ENCODE measurements at regions not wholly inside any gene's neighbourhood (a gene's known extent, or its start where the extent isn't known, plus 50 kb on each side); places are given as distances from the start of the nearest gene placed in this dataset.

GRCh38 chr5:60504342-60504741 is 195.6 kb downstream of the DEPDC1B start:
- TF ChIP-seq ZNF24 (tag by site-specific recombination; IDR thresholded peaks at IDR 0.05), result no peak
- TF ChIP-seq PATZ1 (tag by site-specific recombination; IDR thresholded peaks at IDR 0.05), result no peak
- no peak for TF ChIP-seq ZNF324 (tag by site-specific recombination; IDR thresholded peaks at IDR 0.05)
- TF ChIP-seq, protein P1, sequence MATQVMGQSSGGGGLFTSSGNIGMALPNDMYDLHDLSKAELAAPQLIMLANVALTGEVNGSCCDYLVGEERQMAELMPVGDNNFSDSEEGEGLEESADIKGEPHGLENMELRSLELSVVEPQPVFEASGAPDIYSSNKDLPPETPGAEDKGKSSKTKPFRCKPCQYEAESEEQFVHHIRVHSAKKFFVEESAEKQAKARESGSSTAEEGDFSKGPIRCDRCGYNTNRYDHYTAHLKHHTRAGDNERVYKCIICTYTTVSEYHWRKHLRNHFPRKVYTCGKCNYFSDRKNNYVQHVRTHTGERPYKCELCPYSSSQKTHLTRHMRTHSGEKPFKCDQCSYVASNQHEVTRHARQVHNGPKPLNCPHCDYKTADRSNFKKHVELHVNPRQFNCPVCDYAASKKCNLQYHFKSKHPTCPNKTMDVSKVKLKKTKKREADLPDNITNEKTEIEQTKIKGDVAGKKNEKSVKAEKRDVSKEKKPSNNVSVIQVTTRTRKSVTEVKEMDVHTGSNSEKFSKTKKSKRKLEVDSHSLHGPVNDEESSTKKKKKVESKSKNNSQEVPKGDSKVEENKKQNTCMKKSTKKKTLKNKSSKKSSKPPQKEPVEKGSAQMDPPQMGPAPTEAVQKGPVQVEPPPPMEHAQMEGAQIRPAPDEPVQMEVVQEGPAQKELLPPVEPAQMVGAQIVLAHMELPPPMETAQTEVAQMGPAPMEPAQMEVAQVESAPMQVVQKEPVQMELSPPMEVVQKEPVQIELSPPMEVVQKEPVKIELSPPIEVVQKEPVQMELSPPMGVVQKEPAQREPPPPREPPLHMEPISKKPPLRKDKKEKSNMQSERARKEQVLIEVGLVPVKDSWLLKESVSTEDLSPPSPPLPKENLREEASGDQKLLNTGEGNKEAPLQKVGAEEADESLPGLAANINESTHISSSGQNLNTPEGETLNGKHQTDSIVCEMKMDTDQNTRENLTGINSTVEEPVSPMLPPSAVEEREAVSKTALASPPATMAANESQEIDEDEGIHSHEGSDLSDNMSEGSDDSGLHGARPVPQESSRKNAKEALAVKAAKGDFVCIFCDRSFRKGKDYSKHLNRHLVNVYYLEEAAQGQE (tag by site-specific recombination; IDR thresholded peaks at IDR 0.05), result no peak
- no peak for TF ChIP-seq SP2 (tag by site-specific recombination; IDR thresholded peaks at IDR 0.05)
- no peak for TF ChIP-seq PRDM10 (tag by site-specific recombination; IDR thresholded peaks at IDR 0.05)
- TF ChIP-seq ZNF19 (tag by site-specific recombination; IDR thresholded peaks at IDR 0.05; ENCODE audit: low read depth), result no peak
- TF ChIP-seq, protein P2, sequence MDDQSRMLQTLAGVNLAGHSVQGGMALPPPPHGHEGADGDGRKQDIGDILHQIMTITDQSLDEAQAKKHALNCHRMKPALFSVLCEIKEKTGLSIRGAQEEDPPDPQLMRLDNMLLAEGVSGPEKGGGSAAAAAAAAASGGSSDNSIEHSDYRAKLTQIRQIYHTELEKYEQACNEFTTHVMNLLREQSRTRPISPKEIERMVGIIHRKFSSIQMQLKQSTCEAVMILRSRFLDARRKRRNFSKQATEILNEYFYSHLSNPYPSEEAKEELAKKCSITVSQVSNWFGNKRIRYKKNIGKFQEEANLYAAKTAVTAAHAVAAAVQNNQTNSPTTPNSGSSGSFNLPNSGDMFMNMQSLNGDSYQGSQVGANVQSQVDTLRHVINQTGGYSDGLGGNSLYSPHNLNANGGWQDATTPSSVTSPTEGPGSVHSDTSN (CRISPR knock-in tag; IDR thresholded peaks at IDR 0.05), result no peak
- TF ChIP-seq ZFP3 (tag by site-specific recombination; IDR thresholded peaks at IDR 0.05; ENCODE audit: low read depth), result no peak
- TF ChIP-seq, protein P3, sequence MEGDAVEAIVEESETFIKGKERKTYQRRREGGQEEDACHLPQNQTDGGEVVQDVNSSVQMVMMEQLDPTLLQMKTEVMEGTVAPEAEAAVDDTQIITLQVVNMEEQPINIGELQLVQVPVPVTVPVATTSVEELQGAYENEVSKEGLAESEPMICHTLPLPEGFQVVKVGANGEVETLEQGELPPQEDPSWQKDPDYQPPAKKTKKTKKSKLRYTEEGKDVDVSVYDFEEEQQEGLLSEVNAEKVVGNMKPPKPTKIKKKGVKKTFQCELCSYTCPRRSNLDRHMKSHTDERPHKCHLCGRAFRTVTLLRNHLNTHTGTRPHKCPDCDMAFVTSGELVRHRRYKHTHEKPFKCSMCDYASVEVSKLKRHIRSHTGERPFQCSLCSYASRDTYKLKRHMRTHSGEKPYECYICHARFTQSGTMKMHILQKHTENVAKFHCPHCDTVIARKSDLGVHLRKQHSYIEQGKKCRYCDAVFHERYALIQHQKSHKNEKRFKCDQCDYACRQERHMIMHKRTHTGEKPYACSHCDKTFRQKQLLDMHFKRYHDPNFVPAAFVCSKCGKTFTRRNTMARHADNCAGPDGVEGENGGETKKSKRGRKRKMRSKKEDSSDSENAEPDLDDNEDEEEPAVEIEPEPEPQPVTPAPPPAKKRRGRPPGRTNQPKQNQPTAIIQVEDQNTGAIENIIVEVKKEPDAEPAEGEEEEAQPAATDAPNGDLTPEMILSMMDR (tag by site-specific recombination; IDR thresholded peaks at IDR 0.05), result no peak
- TF ChIP-seq SP3 (tag by site-specific recombination; IDR thresholded peaks at IDR 0.05), result no peak
- no peak for TF ChIP-seq KLF16 (tag by site-specific recombination; IDR thresholded peaks at IDR 0.05)
- TF ChIP-seq ZNF747 (tag by site-specific recombination; IDR thresholded peaks at IDR 0.05), result no peak
- no peak for TF ChIP-seq ZNF561 (tag by site-specific recombination; IDR thresholded peaks at IDR 0.05; ENCODE audit: borderline replicate concordance)
